ENCODE measurements at regions not wholly inside any gene's neighbourhood (a gene's known extent, or its start where the extent isn't known, plus 50 kb on each side); places are given as distances from the start of the nearest gene placed in this dataset.
"Not testable (repeated sequence)": the region's sequence is repeated elsewhere in the genome, so short reads cannot be mapped to it uniquely, and the experiment has no call there.

DNA sequence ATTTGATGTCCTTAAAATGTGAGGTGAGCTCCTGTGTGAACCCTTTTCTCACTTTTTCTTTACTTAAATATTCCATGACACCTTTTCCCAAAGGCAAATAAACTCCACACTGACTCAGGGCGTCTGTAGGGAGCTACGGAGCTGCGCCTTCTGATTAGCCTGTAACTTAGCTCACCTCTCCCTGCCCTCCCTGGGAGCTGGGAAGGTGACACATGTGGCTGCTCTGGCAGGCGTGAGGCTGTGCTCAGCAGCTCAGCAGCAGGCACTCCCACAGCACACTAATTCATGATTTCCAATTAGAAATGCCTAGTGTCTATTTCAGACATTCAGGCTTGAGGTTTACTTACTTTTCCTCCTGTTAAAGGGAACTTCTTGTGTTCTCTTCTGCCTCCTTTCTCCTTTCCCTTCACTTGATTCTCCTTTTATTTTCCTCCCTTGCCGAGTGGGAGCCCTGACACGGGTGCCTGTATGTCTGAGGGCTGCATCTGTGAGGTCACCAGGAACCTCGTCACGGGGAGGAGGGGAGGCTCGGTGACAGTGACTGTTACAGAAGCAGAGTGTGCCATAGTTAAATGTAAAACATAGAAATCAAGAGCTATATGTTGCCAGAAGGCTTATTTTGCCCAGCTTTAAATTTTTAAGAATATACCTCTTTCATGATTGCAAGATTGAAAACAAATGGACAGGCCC is 437.1 kb downstream of the DCDC2C start:
- no peak for DNase-seq

DNA sequence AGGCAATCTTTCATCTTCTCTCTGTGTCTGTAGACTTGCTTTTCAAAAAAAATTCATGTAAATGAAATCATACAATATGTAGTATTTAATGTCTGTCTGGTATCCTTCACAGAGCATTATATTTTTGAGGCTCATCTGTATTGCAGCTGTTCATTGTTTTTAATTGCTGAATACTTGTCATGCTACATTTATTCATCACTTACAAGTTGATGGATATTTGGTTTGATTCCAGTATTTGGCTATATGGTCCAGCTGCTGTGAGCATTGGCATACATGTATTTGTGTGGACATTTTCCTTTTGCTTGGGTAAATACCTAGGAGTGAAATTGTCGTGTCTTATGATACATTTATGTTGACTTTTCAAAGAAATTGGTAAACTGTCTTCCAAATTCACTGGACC is 441.4 kb downstream of the DCDC2C start:
- DNase-seq = no peak

DNA sequence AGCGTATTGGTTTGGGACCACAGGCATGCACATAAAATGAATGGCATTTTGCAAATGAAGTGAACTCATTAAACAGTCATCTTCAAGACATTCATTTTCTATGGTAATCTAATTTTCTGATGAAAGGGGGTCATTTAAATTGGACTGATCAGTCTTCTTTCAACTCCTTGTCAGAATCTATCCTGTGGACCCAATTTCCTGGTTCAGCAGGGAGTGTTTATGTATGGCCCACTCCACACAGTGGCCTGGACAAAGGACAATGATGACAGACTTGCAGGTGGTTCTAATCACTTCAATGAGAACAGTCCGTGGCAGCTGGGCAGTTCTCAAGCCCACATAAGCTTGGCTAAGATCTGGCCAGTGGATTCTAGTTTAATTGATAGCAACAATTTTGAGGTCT is 448.1 kb downstream of the DCDC2C start:
- no peak for DNase-seq

DNA sequence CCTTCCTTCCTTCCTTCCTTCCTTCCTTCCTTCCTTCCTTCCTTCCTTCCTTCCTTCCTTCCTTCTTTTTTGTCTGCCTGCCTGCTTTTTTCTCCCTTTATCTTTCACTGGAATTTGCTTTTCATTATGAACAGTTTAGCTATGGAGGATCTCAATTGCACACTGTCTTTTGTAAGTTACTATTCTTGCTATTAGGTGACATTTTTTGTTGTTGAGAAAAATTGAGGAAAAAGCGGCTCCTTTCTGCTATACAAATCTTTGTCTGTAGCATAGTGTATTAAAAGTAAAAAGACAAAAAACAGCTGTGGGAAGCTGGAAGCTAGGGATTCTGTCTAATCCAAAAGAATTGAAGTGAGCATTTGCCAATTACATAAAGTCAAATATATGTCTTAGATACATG is 448.7 kb downstream of the DCDC2C start:
- DNase-seq = no peak

DNA sequence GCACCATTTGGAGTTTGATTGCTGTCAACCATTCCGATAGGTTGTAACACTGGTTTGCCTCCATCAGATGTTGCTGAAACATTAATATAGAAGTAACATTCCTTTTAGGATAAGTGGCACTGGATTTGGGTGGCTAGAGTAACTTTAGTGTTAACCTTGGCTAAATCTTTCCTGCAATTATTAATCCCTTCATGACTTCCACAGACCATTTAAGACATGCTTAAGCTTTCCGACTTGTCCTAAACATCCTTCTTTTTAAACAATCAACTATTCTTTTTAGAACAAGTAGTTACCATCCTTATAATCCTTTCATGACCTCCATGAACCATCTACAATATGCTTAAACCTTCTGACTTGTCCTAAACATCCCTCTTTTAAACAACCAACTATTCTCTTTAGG is 465.5 kb downstream of the DCDC2C start:
- DNase-seq = no peak

DNA sequence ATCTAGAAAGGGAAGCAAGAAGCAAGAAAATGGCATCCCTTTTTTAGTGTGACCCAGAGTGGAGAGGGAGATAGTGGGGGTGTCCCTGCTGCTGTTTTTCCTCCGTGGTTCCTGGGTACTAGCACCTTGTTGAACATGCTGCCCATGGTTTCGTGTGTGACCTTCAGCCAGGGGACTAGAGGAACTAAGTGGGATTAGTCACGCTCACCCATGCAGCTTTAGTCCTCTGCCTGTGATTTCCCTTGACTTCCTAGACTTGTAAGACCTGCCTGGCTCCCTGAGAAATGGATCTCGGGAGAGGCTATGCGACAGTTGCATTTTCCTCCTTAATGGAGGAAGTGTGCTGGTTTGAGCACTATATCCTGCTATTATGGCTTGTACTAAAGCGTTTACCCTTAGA is 471.4 kb downstream of the DCDC2C start:
- DNase-seq = no peak

DNA sequence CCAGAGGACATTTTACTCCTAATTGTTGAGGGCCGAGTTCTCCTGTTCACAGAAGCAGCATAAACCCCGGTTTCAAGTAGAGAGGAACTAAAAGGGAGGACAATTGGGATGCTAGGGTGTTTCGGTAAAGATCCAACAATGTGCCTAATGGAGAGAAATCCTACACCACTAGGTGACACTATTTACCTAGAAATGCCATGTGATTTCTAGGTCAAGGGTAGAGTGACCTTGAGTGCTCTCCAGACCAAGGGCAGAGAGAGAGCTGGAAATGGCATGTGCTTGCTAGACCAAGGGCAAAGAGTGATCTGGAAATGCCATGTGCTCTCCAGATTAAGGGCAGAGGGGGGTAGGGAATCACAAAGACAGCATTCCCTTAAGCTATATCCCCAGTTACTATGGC is 472.0 kb downstream of the DCDC2C start:
- no peak for DNase-seq

DNA sequence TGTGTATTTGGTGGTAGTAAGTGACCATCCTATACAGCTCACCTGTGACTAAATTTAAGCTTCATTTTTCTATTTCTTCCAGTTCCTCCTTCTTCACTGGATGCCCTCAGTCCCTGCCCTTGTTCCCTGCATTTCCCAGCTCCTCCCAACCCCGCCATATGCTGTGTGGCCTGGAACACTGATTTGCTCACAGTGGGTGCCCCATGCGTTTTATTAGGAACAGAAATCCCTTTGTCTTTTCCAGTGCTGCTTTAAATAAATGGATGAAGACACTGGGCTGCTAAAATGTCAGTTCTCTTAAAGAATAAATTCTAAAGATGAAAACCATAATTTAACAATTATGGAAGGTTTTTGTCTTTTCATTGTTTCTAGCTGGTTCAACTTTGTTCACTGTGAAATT is 477.3 kb downstream of the DCDC2C start:
- no peak for DNase-seq

DNA sequence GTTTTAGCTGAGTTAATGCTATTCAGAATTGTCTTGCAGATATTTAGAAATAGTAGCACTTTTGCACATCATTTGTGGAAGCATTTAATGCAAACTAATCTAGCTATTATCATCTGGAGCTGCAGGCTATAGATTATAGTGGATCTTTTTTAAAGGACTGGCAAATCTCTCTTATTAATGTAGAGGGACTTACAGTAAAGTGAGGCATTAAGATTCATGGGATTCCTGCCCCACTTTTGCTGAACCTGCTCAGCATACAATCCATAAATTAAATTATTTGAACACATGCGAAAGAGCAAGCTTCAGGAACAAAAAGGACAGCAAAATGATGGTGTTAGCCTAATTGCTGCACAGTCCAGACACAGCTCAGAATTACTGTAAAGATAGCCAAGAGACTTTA is 477.7 kb downstream of the DCDC2C start:
- no peak for DNase-seq

DNA sequence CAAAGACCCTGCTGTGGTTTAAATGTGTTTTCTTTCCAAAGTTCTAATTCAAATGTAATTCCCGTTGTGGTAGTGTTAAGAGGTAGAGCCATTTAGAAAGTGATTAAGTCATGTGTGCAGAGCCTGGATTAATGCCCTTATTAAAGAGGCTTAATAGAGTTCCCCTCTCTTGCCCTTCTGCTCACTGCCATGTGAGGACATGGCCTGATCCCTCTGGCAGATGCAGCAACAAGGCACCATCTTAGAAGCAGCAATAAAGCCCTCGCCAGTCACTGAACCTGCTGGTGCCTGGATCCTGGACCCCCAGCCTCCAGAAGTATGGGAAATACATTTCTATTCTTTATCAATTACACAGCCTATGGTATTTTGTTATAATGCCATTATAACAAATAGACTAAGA is 485.2 kb downstream of the DCDC2C start:
- no peak for DNase-seq

DNA sequence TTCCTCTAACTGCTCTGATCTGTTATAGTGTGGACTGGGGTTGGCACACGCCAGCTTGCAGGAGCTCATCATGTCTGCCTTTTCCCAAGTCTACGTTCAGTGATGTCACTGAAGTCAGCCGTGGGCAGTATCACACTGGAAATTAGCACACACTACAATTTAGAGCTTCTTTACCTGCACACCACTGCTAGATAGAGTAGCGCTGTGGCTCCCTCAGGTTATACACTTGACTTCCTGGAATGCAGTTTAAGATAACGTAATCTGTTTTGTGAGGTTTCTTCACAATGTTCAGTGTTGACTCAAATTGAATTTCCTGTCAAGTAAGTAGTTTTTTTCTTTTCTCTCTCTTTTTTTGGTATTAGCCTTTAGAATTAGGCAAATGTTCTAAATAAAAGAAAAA is 487.2 kb downstream of the DCDC2C start:
- no peak for DNase-seq

DNA sequence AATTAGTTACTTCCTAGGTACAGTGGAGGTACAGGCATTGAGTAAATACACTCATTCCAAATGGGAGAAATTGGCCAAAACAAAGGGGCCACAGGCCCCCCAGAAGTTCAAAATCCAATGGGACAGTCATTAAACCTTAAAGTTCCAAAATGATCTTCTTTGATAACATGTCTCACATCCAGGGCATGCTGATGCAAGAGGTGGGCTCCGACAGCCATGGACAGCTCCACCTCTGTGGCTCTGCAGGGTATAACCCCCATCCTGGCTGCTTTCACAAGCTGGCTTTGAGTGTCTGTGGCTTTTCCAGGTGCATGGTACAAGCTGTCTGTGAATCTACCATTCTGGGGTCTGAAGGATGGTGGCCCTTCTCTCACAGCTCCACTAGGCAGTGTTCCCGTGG is 488.7 kb downstream of the DCDC2C start:
- DNase-seq = no peak

DNA sequence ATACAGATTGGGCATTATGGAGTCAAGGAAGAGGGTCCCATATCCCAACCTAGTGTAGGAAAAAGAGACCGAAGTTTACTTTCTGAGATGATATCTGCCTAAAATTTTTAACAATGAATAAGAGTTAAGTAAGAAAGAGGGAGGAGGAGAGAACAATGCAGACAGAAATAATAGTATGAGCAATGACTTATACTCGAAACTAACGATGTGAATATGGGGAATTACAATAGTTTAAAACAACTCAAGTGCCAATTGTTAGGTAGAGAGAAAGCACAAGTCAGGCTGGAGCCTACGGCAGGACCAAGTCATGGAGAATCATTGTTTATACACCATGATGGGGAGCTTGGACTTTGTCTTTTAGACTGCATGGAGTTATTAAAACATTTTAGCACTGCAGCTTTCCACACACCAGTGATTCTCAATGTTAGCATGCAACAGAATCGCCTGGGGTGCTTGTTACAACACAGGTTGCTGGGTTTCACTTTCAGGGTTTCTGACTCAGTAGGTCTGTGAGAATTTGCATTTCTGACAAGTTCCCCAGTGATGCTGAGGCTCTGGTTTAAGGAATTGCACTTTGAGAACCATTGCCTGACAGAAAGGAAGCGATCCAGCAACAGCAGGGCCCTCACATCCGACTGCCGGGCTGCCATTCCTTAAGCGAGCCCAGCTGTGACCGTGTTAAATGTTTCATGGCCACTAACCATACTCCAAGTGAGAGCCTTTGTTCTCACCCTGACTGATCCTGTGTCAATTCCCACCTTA is 511.2 kb downstream of the DCDC2C start:
- no peak for DNase-seq

DNA sequence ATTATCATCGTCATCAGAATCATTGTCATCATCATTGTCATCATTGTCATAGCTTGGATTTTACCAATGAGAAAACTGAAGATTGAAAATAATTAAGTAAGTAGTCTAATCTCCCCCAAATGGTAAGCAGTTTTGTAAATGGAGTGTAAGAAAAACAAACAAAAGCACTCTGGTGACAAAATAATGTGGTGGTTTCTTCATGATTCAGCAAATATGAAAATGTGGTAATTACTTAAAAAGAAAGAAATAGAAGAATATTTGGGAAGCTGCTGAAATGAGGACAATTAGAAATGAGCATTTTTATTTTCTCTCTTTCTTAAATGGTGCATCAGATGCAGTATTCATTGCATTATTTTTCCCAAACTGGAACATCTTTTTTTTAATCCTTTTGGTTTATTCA is 514.4 kb downstream of the DCDC2C start:
- DNase-seq = no peak

DNA sequence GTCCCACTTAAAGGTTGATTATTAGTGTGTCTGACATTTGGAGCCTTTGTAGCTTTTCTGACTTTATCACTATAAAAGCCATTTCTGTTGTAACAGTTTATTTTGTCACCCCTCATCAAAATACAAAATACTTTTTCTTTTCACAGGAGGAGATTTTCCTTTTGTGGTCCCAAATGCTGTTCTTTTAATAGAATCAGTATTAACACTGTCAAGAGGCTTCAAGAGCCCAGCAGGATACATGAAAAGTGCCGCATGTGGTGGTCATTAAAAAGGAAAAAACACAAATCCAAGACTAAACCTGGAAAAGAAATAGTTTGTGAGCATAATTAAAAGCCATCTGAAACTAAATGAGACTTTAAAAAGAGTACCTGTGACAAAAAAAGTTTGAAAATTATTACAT is 515.7 kb downstream of the DCDC2C start:
- DNase-seq = no peak

DNA sequence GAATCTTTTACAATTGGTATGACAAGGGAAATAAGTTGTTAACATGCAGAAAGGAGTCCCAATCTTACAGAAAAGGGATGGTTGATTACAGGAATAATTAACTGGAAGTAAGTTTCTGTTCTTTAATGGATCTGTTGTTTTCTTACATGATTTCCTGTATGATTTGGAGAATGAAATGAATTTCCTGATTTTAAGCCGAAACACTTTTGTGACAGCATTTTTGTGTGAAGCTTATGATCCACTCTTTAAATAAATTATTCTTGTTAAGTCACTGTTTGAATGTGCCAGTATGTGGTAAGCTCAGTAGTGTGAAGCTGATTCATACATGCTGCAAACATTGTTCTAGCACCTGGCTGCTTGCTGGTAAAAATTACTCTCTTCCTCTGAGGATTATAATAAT is 516.2 kb downstream of the DCDC2C start:
- DNase-seq = no peak

DNA sequence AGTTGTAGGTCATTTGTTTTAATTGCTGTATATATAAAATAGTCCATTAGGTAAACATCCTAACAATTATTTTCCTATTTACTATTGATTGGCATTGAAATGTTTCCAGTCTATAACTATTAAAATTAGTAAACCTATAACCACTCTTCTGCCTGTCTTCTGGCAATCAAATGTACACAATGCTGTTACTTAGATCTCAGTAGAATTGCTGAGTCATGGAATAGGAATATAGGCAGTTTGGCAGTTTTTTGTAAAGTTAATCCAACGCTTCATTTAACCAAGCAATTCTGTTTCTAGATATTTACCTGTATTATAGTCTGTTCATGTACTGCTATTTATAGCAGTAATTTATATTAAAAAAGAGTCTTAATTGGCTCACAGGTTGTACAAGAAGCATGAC is 518.1 kb downstream of the DCDC2C start:
- no peak for DNase-seq

DNA sequence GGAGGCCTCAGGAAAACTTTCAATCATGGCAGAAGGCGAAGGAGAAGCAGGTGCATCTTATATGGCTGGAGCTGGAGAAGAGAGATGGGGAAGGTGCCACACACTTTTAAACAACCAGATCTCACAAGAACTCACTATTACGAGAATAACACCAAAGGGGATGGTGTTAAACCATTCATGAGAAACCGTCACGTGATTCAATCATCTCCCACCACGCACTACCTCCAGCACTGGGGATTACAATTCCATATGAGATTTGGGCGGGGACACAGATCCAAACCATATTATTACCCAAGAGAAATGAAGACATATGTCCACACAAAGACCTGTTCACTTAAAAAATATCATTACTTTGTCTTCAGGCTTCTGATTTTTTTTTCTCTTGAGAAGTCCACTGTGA is 518.5 kb downstream of the DCDC2C start:
- no peak for DNase-seq

DNA sequence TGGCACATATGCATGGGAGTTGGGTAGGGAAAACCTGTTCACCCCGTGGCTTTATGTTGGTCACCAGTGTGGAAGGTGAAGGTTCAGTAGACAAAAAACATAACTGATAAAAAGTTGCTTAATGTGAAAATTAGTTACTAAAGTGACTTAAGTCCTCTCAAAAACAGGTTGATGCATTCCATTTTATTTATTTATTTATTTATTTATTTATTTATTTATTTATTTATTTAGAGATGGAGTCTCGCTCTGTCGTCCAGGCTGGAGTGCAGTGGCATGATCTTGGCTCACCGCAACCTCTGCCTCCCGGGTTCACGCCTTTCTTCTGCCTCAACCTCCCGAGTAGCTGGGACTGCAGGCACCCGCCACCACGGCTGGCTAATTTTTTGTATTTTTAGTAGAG is 541.0 kb downstream of the DCDC2C start:
- not testable (repeated sequence) for DNase-seq

DNA sequence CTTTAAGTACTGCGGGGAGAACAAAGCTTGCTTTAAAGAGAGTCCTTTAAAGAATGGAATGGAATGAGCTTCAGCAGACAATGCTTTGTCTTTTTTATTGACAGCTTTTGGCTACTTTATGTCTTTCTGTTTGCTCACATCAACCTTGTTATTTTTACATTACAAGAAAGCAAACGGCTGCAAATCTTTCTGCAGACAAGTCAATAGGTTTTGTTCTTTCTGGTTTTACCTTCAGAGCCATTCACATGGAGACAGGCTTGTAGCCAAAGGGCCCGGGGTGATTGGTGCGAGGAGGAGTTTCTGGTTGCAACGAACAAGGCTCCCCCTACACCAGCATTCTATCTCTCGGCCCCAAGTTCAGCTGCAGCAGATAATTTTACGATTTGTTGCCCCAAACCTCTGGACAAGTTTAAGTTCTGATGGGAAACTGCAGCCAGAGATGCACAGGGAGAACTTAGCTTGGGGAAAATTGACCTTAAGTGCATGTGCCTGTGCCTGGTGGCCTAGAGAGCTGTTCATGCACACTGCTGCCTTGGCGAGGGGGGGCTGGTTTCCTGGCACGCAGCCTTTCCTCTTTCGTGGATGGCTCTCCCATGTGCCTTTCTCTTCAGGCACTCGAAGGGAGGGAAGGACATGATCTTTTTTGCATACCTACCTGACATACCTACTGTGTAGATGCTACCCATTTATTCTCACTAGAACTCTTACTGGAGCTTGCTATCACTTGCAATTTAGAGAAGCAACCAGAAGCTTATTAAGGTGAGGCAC is 543.2 kb downstream of the DCDC2C start:
- no peak for DNase-seq

DNA sequence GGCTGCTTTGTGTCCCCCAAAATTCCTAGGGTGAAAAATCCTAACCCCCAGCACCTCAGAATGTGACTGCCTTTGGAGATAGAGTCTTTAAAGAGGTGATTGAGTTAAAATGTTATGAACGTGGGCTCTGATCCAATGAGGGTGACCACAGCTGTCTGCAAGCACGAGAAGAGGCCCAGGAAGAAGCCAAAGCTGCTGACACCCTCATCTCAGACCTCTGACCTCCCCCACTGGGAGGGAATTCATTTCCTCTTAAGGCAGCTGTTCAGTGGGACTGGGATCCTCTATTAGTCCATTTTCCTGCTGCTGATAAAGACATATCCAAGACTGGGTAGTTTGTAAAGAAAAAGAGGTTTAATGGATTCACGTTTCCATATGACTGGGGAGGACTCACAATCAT is 544.4 kb downstream of the DCDC2C start:
- no peak for DNase-seq

DNA sequence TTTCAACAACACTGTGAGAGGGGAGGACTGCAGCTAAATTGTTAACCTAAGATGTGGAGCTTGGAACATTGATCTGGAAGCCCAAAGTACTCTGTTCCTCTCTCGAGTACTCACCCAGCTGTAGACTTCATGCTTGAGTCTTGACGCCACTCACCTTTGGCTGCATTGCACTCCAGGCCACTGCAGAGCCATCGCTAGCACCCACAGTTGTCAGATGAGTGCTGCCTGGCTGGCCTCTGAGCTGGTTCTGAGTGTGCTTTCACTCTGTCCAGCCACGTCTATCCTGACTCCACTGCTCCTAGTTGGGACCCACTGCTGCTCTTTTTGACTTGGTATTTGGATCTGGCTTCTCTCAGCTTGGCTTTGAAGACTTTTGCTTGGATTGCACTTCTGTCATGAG is 552.1 kb downstream of the DCDC2C start:
- no peak for DNase-seq

DNA sequence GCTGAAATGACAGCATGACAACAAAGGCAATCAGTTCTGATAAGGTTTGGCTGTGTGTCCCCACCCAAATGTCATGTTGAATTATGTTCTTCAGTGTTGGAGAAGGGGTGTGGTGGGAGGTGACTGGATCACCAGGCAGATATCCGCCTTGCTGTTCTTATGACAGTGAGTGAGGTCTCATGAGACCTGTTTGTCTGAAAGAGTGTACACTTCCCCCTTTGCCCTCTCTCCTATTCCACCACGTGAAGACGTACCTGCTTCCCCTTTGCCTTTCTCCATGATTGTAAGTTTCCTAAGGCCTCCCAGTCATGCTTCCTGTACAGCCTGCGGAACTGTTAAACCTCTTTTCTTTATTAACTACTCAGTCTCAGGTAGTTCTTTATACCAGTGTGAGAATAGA is 553.0 kb downstream of the DCDC2C start:
- no peak for DNase-seq

DNA sequence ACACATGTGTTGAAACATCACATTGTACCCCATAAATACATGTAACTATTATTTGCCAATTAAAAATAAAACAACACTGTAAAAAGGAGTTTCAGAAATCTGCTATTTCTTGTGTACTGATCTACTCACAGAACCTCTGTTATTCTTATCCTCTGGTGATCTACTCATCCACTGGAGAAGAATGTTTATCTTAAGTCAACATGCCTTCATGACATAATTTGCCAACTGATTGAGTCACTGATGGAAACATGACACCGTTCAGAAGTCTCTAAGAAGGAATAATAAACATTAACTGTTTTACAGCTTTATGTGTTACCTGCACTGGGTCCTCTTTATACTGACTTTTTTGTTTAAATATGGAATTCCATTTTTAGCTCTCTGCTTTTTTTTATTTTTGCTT is 555.2 kb downstream of the DCDC2C start:
- DNase-seq = no peak
